ENCODE measurements at regions not wholly inside any gene's neighbourhood (a gene's known extent, or its start where the extent isn't known, plus 50 kb on each side); places are given as distances from the start of the nearest gene placed in this dataset.
"Not testable (repeated sequence)": the region's sequence is repeated elsewhere in the genome, so short reads cannot be mapped to it uniquely, and the experiment has no call there.

DNA sequence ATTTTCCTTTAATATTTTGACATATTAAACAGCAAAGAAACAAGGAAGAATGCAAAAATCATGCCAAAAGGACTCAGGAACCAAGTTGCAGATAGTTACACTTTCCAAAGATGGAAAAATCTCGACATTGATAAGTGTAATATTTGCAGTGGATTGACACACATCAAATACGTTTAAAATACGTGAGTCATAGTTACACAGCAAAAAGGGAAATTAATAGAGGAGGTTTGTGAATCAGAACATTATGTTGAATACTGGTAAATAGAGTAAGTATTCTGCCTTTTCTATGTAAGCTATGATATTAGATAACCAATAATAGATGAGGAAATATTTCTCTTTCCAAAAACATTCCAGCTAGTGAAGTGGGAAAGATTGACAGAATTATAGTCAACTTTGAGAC is 1761.3 kb upstream of the IGFBP7 start:
- DNase-seq (ENCODE audit: low read depth), result no peak

DNA sequence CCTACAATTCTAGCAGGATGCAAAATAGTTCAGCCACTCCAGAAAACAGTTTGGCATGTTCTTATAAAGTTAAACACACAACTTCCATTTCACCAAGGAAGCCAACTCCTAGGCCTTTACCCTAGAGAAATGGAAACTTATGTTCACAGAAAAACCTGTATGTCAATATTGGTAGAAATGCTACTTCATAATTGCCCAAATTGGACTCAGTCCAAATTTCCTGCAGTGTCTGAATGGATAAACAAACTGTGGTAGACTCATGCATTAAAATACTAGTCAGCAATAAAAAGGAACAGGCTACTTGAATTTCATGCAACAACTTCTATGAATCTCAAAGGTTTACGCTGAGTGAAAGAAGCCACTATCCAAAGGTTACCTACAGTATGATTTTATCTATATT is 1738.8 kb upstream of the IGFBP7 start:
- DNase-seq (ENCODE audit: low read depth), result no peak

DNA sequence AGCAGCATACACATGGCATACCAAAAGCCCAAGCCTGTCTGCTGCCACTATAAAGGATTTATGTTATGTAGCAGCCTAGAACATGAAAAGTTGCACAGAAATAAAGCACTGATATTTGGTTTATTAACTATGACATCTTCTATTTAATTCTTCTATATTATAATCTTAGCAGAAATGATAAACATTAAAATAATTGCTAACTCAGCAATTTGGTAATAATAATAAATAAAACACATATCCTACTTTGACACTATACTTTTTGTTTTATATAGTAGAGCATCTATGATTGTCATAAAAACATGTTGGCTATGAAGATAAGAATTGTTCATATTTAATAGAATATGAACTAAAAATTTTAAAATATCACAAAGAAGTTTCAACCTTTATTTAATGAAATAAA is 1733.3 kb upstream of the IGFBP7 start:
- DNase-seq (ENCODE audit: low read depth), result no peak

DNA sequence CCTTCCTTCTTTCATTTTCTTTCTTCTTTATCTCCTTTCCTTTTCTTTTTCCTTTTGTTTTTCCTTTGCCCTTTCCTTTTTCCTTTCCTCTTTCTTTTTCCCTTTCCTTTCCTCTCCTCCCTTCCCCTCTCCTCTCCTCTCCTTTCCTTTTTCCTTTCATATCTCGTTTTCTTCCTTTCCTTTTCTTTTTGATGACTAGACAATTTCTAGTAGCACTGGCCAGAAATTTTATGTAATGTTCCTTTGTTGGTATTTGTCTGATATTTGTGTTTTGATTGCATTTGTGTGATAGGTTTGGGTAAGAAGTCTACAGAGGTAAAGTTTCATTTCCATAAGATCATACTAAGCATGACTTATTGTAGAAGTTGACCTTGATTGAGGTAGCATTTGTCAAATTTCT is 1722.9 kb upstream of the IGFBP7 start:
- DNase-seq (ENCODE audit: low read depth), result no peak

DNA sequence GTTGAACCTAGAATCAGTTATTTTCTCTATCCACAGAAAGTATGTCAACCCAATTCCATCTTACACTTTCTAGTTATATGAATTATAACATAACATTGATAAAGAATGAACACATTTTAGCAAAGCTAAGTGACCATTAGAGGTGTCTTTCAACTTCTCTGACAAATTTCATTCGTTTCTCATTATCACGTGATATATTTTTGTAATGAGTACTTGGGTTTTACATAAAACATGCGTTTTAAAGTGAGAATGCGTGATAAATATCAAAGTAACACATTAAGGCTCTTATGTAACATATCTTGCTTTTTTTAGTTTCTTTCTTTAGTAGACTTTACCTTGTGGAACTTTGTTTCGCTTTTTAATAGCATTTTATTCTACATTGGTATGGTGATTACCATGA is 1715.1 kb upstream of the IGFBP7 start:
- no peak for DNase-seq (ENCODE audit: low read depth)

DNA sequence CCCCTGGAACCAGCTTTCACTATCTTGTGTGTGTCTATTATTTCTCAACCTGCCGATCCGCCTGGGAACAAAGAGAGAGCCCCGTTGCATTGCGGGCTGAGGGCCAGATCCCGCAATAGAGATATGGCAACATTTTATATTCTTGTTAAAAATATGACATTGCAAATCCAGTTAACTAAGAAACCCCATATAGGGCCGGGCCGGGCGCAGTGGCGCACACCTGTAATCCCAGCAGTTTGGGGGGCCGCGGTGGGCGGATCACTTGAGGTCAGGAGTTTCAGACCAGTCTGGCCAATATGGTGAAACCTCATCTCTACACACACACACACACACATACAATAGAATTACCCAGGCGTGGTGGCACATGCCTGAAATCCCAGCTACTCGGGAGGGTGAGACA is 1708.4 kb upstream of the IGFBP7 start:
- DNase-seq (ENCODE audit: low read depth), result not testable (repeated sequence)

DNA sequence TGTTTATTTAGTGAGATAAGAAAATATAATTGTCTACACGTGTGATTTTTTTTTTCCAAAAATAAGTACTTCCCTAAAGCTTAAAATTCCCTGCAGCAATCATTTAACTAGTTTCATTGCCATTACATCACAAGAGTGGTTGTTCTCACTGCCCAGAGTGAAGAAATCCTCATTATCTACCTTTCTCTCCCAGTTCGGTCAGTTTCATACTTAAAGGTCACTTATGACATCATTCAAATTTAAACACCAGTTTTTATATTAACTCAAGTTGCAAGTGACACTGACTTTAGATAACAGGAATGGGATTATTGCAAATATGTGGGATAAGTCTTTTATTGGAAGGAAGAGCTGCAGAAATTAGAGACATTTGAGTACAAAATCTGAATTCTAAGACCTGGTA is 1699.8 kb upstream of the IGFBP7 start:
- DNase-seq (ENCODE audit: low read depth), result no peak

DNA sequence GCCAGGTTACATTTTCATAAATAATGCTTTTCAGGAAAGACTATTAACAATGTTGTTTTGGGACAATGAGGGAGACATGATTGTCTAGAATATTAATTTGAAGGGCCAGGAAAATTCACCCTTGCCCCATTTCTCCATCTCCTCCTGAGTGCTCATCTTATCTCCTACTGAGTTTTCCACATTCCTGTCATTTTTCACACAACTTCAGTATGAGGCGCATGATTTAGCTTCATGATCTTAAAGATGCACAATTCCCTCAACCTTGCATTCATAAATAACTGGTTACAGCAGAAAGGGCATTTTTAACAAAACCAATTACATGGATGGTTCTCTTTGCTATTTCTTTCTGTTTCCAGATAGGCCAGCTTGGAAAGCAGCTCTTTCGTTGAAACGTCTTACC is 1699.2 kb upstream of the IGFBP7 start:
- no peak for DNase-seq (ENCODE audit: low read depth)

DNA sequence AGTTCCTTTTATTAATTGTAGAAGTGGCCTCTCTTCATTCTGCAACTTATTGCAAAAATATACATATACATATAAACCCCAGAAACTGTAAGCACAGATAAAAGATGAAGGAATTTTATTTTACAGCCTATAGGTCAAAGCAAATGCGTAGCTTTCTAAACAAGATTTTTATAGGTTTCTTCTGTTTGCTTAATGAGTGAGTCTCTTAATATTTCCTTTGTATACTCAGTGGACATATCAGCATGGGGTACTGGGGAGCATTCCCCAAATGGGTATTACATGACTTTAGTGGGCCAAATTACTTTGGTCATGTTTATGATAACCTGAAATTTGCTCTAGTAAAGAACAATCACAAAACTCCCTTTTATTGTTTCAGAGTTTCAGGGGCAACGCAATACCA is 1698.6 kb upstream of the IGFBP7 start:
- DNase-seq (ENCODE audit: low read depth), result no peak

DNA sequence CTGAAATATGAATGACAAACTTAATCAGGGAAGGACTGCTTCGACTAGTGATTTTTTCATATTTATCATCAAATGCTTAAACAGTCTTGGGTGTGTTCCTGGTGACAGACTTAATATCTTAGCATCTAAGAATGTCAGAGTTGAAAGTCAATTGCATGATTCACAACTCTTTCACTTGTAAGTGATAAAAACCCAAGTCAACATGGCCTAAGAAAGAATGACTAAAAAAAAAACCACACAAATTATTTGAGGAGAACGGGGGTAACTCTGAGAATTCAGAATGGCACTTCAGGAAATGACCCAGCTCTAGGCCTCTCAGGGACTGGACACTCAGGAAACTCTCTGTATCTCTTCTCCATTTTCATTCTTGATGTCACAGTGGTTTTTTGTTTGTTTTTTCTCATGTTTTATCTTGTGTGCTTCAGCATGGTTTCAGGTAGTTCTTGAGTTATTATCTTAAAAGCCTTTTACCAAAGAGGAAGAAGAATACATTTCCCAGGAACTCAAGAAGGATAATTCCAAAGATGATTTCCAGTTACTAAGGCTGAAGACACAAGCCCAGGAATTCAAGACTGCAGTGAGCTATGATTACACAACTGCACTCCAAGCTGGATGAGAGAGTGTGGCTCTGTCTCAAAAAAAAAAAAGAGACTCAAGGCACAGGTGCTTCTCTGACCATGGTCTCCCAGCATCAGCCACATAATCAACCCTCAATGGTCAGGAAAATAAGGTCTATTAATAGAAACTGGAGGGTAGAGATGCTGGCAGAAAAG is 1697.8 kb upstream of the IGFBP7 start:
- DNase-seq (ENCODE audit: low read depth), result no peak

DNA sequence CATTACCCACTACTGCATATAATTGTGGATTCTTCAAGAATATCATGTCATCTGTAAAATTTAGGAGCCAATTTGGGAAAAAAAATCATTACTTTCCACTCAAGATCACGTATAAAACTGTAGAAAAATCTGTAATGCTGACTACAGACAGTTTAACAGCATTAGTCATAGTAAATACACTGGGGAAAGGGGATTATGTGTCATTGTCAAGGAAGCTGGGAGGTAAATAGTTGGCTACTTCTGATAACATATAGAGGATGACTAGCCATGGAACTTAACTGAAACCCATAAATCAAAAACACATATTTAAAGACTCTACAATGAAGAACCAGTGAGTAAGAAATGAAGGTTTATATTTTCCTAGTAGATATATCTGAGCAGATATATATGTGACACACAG is 1666.4 kb upstream of the IGFBP7 start:
- DNase-seq (ENCODE audit: low read depth), result no peak

DNA sequence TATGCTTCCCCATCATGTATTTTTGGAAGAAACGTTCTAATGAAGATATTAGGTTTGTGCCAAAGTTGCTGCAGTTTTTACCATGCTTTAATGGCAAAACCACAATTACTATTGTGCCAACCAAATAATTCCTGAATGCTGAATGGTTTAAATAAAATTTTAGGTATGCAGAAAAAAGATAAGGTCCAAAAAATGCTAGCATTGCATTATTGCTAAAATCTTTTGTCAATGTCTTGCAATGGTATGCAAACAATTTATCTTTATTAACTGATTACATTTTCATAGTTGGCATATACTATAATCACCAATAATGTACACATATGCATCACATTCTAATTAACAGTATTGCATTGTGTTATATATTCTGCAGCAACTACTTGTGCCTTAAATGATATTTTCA is 1657.4 kb upstream of the IGFBP7 start:
- no peak for DNase-seq (ENCODE audit: low read depth)

DNA sequence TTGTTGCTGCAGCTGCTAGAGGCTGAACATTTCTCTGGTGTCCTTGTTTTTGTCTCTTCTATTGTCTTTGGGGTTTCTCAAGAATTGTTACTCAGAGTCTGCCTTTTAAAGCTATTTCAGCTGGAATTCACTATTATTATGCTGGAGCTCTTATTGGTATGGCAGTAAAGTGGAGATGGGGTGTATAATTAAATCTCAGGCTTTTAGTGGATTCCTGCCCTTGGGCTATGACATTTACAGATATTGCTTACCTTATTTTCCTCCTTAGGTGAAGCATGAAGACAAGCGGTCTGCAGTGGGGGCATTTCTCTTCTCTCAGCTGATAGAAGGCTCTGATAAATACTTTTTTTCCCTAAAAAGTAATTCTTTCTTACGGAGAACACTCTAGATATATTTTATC is 1656.6 kb upstream of the IGFBP7 start:
- no peak for DNase-seq (ENCODE audit: low read depth)

DNA sequence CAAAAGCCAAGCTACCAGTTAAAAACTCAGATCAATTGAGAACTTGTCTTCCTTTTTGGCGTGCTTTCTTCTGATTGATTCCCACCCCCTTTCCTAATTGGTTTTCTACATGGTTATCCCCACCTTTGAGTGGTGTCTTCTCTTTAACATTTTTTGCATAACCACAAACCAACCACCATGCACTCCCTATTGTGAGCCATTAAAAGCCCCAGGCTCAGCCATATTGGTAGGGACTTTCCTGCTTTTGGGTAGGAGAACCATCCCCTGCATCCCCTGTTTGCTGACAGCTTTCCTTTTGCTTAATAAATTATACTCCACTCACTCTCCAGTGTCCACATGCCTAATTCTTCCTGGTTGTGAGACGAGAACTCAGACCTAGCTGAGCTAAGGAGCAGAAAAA is 1651.4 kb upstream of the IGFBP7 start:
- no peak for DNase-seq (ENCODE audit: low read depth)

DNA sequence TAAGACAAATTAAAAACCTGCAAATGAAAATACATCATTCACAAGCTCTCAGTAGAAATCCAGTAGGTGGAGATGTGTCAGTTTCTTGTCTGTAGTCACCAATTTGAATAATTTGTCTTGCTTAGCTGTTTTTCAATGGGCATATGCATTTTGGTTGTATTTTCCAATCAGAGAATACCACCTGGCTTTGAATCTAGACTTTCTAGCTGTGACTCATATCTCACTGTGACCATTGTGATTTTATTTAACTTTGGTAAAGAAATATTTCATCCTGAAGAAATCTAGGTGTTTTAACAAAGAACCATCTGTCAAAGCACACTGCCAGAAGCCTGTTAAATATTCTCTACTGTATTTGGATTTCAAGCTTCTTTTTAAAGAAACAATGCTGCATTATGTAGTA is 1650.6 kb upstream of the IGFBP7 start:
- DNase-seq (ENCODE audit: low read depth), result no peak

DNA sequence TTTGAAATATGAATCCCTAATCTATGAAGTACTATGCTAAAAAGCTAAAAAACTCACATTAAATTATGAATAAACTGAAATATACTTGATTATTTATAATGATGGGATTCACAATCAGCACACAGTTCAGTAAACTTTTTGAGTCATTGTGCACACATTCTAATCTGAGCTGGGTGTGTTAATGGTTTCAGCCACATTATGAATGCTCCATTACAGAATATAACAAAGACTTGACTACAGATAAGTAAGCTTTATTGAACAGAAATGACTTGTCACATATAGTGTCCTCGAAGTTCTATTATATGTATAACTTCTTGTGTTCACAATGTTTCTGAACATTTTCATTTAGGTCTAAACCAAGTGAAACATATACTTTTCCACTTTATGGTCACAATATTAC is 1649.9 kb upstream of the IGFBP7 start:
- no peak for DNase-seq (ENCODE audit: low read depth)

DNA sequence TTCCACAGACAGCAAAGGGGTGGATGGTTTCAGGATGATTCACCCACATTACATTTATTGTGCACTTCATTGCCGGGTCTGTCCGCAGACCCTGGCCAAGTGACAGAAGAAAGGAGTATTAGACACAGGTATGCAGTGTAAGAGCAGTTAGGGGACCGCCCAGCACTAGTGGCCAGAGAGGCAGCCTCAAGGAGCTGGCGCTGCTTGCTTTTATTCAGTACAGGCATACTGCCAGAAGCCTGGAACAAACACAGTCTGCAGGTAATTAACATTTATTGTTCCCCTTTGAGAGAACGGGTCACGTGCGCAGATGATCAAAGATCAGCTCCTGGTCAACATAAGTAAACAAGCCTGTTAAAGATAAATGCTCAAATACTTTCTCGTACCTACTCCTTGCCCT is 1639.0 kb upstream of the IGFBP7 start:
- DNase-seq (ENCODE audit: low read depth), result no peak

DNA sequence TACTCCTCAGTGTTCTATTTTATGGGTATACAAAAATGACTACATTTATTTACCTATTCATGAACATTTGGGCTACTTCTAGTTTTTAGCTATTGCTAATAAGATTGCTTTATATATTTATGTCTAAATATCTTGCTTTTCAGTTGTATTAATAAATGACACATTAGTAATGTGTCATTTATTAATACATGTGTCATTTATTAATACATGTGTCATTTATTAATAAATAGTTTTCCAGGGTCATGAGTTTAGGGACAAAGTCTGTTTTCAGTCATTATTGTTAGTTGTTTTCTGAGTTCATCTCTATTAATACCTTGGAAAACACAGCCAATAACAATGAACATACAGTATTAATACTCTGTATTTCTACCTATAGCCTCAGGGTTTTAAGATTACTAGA is 1630.7 kb upstream of the IGFBP7 start:
- DNase-seq (ENCODE audit: low read depth), result no peak

DNA sequence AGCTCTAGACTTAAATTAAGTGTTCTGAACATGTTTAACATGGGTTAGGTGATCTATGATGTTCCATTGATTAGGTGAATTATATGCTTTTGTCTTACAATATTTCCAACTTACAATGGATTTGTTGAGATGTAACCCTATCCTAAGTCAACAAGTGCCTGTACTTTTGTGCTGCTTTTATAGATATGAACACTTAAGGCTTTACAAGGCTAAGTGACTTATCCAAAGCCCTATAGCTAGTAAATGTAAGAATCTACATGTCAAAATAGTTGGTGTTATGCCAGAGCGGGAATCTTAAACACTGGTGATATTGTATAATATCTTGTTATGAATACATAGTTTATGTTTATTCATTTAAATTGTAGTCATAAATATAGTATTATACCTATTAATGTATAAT is 1629.1 kb upstream of the IGFBP7 start:
- no peak for DNase-seq (ENCODE audit: low read depth)

DNA sequence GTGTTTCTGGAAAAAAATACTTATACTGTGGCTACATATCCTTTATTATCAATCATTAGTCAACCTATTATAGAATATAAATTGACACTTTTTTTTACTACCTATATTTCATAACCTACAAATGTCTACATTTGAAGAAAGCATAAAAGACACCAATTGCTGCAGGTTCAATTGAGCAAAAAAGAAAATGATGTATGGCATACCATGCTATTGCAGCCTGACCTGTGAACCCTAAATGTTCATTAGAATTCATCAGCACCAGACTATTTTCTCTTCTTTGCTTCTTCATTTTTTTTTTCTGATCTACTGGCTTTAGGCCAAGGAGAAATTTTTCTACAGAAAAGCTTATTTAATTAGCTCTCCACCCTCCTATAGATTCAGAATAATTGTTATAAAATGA is 1628.2 kb upstream of the IGFBP7 start:
- no peak for DNase-seq (ENCODE audit: low read depth)

DNA sequence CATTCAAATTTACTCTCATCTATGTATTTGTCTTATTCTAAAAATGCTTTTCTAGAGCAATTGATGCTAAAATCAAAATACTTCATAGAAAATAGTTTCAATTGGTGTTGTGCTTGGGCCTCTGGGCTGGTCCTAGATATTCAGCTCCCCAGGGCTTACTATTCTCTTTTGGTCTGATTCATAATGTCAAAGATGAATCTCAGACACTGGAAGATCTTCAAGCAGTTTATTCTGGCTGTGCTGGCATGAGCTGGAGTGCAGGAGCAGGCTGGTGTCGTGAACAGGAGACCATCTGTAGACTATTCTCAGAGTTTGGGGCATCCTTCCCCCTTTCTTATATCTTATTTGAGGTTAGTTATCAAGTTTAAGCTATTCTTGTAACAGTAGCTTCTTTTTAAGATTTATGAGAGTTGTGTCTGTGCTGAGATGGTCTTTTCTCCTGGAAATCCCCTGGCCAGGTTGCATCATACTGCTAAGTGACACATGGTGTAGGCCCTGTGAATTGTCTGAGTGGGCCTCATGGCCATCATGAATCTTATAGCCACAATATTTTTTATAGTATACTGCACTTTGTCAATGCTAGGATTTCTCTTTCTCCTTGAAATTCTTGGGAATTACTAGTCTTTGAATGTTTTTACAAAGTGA is 1624.0 kb upstream of the IGFBP7 start:
- no peak for DNase-seq (ENCODE audit: low read depth)

DNA sequence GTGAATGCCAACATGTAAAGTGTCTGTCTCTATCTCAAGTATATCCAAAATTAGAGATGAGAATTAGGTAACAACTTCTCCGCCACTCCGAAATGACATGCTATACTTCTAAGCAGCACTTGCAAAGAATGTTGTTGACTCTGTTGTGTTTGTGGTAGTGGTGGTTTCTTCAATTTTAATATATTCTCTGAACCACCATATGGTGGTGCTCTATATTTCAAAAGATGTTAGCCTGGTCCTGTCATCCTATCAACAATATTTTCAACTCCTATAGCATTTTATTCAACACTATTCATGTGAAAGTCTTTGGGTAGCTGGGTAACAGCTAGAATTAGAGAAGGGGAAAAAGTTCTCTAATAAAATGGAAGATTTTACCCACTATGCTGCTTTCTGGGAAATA is 1622.8 kb upstream of the IGFBP7 start:
- DNase-seq (ENCODE audit: low read depth), result no peak

DNA sequence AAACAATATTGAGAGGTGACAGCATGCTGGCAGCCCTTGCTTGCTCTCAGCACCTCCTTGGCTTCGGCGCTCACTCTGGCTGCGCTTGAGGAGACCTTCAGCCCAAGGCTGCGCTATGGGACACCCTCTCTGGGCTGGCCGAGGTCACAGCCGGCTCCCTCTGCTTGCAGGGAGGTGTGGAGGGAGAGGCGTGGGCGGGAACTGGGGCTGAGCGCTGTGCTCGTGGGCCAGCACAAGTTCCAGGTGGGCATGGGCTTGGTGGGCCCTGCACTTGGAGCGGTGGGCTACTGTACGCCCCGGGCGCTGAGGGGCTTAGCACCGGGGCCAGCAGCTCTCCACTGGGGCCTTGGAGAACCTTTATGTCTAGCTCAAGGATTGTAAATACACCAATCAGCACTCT is 1613.8 kb upstream of the IGFBP7 start:
- DNase-seq (ENCODE audit: low read depth), result no peak

DNA sequence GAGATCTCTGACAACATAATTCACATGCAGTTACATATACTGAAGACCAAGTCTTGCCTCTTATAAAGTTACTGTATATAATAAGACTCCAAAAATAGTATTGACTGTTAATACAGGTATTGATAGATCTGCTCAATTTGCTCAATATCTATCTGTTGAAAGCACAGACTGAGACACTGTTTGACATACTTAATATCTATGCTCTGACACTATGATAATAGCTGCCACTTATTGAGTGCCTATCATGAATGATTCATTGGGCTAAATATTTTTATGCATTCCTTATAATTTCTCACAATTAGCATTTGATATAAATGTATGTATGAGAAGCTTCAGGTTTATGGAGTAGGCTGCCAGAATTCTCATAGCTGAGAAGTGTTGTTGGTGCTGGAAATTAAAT is 1600.9 kb upstream of the IGFBP7 start:
- no peak for DNase-seq (ENCODE audit: low read depth)
